HL-60 (cell line): ENCODE measurements at regions not wholly inside any gene's neighbourhood (a gene's known extent, or its start where the extent isn't known, plus 50 kb on each side); places are given as distances from the start of the nearest gene placed in this dataset.

Experiments
- DNase-seq, 2 experiments: peaks; one replicate each; pipeline ENCODE4 v3.0.0-alpha.2; 2010 to 2020; ENCODE audit warnings: low read depth in 1 of 2, low spot score in 1 of 2
- H3K27ac ChIP-seq: fragments of 250-450 bp; sonication (Bioruptor Pico); replicated peaks from 2 replicates; pipeline ENCODE4 v1.5.1; 2020; ENCODE audit warnings: mild to moderate bottlenecking, moderate library complexity
- H3K27me3 ChIP-seq: fragments of 250-450 bp; sonication (Bioruptor Pico); 2 replicates; pipeline ENCODE4 v1.5.1; 2021; ENCODE audit warnings: mild to moderate bottlenecking, moderate library complexity; ENCODE audit not compliant: insufficient read depth, poor library complexity, severe bottlenecking
- H3K4me3 ChIP-seq: replicated peaks from 2 replicates; pipeline ENCODE4 v1.5.1; 2011; ENCODE audit warnings: mild to moderate bottlenecking, control low read depth, low read length; ENCODE audit not compliant: insufficient read depth
- CTCF ChIP-seq: IDR thresholded peaks from one replicate; pipeline ENCODE4 v1.5.1; 2011; ENCODE audit warnings: low read length, control low read depth, inconsistent platforms; ENCODE audit not compliant: insufficient read depth
- GABPA ChIP-seq: IDR thresholded peaks from 2 replicates; pipeline ENCODE4 v1.6.1; 2012; ENCODE audit warnings: low read depth
- POLR2AphosphoS5 ChIP-seq: IDR thresholded peaks from 2 replicates; pipeline ENCODE4 v1.6.1; 2012; ENCODE audit warnings: low read depth
- REST ChIP-seq: IDR thresholded peaks from 2 replicates; pipeline ENCODE4 v1.6.1; 2012; ENCODE audit warnings: low read depth; ENCODE audit not compliant: insufficient replicate concordance
- SPI1 ChIP-seq: IDR thresholded peaks from 2 replicates; pipeline ENCODE4 v1.6.1; 2012; ENCODE audit warnings: low read depth, mild to moderate bottlenecking, borderline replicate concordance

GRCh38 chr11:56917708-56918400 is 70.9 kb upstream of the OR5AK2 start:
- Histone ChIP-seq H3K27me3 (no peaks in the 10 kb centered on the region), H3K27ac (no peak overlapping the region), H3K4me3 (no peak overlapping the region)
- no peak for TF ChIP-seq REST
- no peak for TF ChIP-seq GABPA
- TF ChIP-seq POLR2AphosphoS5, result no peak
- TF ChIP-seq CTCF, result no peak
- no peak for TF ChIP-seq SPI1
- no peak for DNase-seq

GRCh38 chr11:56916587-56916986 is 72.1 kb upstream of the OR5AK2 start:
- Histone ChIP-seq H3K27me3 (no peaks in the 10 kb centered on the region), H3K27ac (no peak overlapping the region), H3K4me3 (no peak overlapping the region)
- TF ChIP-seq GABPA (no peak), POLR2AphosphoS5 (no peak)
- DNase-seq, result no peak

GRCh38 chr11:56916162-56916561 is 72.6 kb upstream of the OR5AK2 start:
- H3K27me3 ChIP-seq, result no peaks in the 10 kb centered on the region
- DNase-seq, result no peak

More at GRCh38 chr11:56916162-56916561, 72.6 kb upstream of the OR5AK2 start:
- no peak overlapping the region for H3K4me3 ChIP-seq
- H3K27ac ChIP-seq, result no peak overlapping the region
- TF ChIP-seq POLR2AphosphoS5 (no peak), REST (no peak), CTCF (no peak), SPI1 (no peak), GABPA (no peak)
